ENCODE measurements at regions not wholly inside any gene's neighbourhood (a gene's known extent, or its start where the extent isn't known, plus 50 kb on each side); places are given as distances from the start of the nearest gene placed in this dataset.
A peak's percentile ranks its signal among the peaks of the same experiment; 100 is the strongest.

DNA sequence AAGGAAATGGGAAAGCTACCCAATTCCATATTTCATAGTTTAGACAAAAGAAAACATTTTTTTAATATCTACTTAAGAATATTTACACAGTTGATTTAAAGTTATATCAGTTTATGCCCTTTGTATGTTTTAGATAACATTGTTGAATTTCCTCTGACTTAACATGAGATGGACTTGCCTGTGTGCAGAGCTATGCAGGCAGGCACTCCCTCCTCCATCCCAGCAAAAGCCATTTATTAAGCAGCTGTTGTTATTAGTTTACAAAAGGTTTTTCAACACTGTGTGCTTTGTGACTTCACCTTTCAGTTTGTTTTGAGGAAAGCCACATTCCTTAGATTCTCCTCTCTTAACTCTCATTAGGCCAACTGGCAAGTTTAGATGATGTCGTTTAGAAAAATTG, 337.5 kb upstream of the PDE3A start:
- H3K9ac ChIP-seq (ENCODE audit: low read depth, low read length): no peak overlapping the region
- ATAC-seq (ENCODE audit: low read depth) (peak; percentile 77), DNase-seq (peak; percentile 4)
- H2BK120ac ChIP-seq (ENCODE audit: low read depth, low read length): no peak overlapping the region
- no peaks in the 10 kb centered on the region for H3K4me1 ChIP-seq (ENCODE audit: control insufficient read depth, insufficient read depth, low read length)
- H2AFZ ChIP-seq (replicated peaks; ENCODE audit: low read length, poor library complexity): no peak overlapping the region
- H2AK9ac ChIP-seq (replicated peaks; ENCODE audit: low read depth, low read length, poor library complexity): no peak overlapping the region
- CTCF ChIA-PET: no interaction called here
- WGBS, 2 experiments (ENCODE audit: extremely low coverage in 2 of 2, insufficient read length in 1 of 2): no CpG with 5 or more reads among the region's 1 CpG
- H4K8ac ChIP-seq (ENCODE audit: low read depth in 2 of 2, low read length in 2 of 2): no peak overlapping the region
- H3K27ac ChIP-seq (ENCODE audit: insufficient read depth, low read length): no peak overlapping the region
- H3K27me3 ChIP-seq (ENCODE audit: control insufficient read depth, insufficient read depth, low read length): no peaks in the 10 kb centered on the region
- H3K4ac ChIP-seq (ENCODE audit: low read depth, low read length): no peak overlapping the region
- H4K91ac ChIP-seq (ENCODE audit: insufficient read depth, low read depth, low read length): no peak overlapping the region
- H3K14ac ChIP-seq (replicated peaks; ENCODE audit: low read depth, low read length): no peak overlapping the region
- BruUV-seq (replicated peaks): no TSS peak
- H3K4me3 ChIP-seq (ENCODE audit: insufficient read depth, low read depth, low read length): no peak overlapping the region
- no peaks in the 10 kb centered on the region for H3K36me3 ChIP-seq (ENCODE audit: control insufficient read depth, insufficient read depth, low read length)
- dilution Hi-C loops (cut with HindIII; ENCODE audit: low sequenced_read_pairs, unreplicated experiment): no loop called here
- TF ChIP-seq MXI1 (IDR thresholded peaks at IDR 0.05; ENCODE audit: borderline replicate concordance, low read depth, low read length) (no peak), RFX5 (IDR thresholded peaks at IDR 0.05; ENCODE audit: low read depth, low read length) (no peak), RAD21 (IDR thresholded peaks at IDR 0.05; ENCODE audit: low read length) (no peak), NFE2L2 (IDR thresholded peaks at IDR 0.05; ENCODE audit: low read depth, low read length) (no peak), BHLHE40 (IDR thresholded peaks at IDR 0.05; ENCODE audit: low read depth, low read length) (no peak), MAZ (IDR thresholded peaks at IDR 0.05; ENCODE audit: borderline replicate concordance, low read depth, low read length) (no peak), POLR2A (IDR thresholded peaks at IDR 0.05; ENCODE audit: low read depth, low read length) (no peak)
- TF ChIP-seq, protein P1, sequence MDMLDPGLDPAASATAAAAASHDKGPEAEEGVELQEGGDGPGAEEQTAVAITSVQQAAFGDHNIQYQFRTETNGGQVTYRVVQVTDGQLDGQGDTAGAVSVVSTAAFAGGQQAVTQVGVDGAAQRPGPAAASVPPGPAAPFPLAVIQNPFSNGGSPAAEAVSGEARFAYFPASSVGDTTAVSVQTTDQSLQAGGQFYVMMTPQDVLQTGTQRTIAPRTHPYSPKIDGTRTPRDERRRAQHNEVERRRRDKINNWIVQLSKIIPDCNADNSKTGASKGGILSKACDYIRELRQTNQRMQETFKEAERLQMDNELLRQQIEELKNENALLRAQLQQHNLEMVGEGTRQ (IDR thresholded peaks at IDR 0.05; ENCODE audit: low read depth, low read length): no peak
- TF ChIP-seq, protein P2, sequence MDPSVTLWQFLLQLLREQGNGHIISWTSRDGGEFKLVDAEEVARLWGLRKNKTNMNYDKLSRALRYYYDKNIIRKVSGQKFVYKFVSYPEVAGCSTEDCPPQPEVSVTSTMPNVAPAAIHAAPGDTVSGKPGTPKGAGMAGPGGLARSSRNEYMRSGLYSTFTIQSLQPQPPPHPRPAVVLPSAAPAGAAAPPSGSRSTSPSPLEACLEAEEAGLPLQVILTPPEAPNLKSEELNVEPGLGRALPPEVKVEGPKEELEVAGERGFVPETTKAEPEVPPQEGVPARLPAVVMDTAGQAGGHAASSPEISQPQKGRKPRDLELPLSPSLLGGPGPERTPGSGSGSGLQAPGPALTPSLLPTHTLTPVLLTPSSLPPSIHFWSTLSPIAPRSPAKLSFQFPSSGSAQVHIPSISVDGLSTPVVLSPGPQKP (IDR thresholded peaks at IDR 0.05; ENCODE audit: borderline replicate concordance, low read depth, low read length): no peak
- TF ChIP-seq, protein P3, sequence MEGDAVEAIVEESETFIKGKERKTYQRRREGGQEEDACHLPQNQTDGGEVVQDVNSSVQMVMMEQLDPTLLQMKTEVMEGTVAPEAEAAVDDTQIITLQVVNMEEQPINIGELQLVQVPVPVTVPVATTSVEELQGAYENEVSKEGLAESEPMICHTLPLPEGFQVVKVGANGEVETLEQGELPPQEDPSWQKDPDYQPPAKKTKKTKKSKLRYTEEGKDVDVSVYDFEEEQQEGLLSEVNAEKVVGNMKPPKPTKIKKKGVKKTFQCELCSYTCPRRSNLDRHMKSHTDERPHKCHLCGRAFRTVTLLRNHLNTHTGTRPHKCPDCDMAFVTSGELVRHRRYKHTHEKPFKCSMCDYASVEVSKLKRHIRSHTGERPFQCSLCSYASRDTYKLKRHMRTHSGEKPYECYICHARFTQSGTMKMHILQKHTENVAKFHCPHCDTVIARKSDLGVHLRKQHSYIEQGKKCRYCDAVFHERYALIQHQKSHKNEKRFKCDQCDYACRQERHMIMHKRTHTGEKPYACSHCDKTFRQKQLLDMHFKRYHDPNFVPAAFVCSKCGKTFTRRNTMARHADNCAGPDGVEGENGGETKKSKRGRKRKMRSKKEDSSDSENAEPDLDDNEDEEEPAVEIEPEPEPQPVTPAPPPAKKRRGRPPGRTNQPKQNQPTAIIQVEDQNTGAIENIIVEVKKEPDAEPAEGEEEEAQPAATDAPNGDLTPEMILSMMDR (conservative IDR thresholded peaks at IDR 0.05; ENCODE audit: low read depth, low read length): no peak
- H4K20me1 ChIP-seq (ENCODE audit: insufficient read depth, low read length): no peaks in the 10 kb centered on the region
- no peak overlapping the region for H3K4me2 ChIP-seq (ENCODE audit: low read depth, low read length)
- H2BK15ac ChIP-seq (ENCODE audit: low read depth, low read length): no peak overlapping the region
- H3K23ac ChIP-seq (ENCODE audit: low read depth, low read length): no peak overlapping the region
- no peak overlapping the region for H2AK5ac ChIP-seq (ENCODE audit: low read depth, low read length)
- no peak overlapping the region for H3K56ac ChIP-seq (ENCODE audit: extremely low read depth, insufficient read depth, low read length)
- H2BK5ac ChIP-seq (ENCODE audit: low read depth, low read length, poor library complexity, severe bottlenecking): no peak overlapping the region
- intact Hi-C loops (cut with micrococcal nuclease): no loop called here
- POLR2A ChIA-PET (ENCODE audit: unreplicated experiment): no interaction called here
- no peaks in the 10 kb centered on the region for H3K9me1 ChIP-seq (ENCODE audit: insufficient read depth, low read length)
- no peak overlapping the region for H2BK20ac ChIP-seq (ENCODE audit: low read depth, low read length)
- H4K5ac ChIP-seq (ENCODE audit: low read depth, low read length): no peak overlapping the region
- in situ Hi-C loops (cut with MboI; ENCODE audit: low sequenced_read_pairs): no loop called here
- H3K18ac ChIP-seq (ENCODE audit: low read depth, low read length): no peak overlapping the region
- no peaks in the 10 kb centered on the region for H3K79me1 ChIP-seq (ENCODE audit: low read depth in 1 of 2, low read length in 2 of 2)
- no peaks in the 10 kb centered on the region for H3K9me3 ChIP-seq (ENCODE audit: control insufficient read depth, insufficient read depth, low read length)
